ENCODE measurements at regions not wholly inside any gene's neighbourhood (a gene's known extent, or its start where the extent isn't known, plus 50 kb on each side); places are given as distances from the start of the nearest gene placed in this dataset.
"Not testable (repeated sequence)": the region's sequence is repeated elsewhere in the genome, so short reads cannot be mapped to it uniquely, and the experiment has no call there.

GRCh38 chr2:153534590-153534989, 56.0 kb upstream of the RPRM start:
- not testable (repeated sequence) for TF ChIP-seq CTCF (CRISPR knock-in tag; IDR thresholded peaks at IDR 0.05); ARNTL (CRISPR knock-in tag; IDR thresholded peaks at IDR 0.05); FOXP1 (IDR thresholded peaks at IDR 0.05); FOXP1 (CRISPR knock-in tag; IDR thresholded peaks at IDR 0.05); ZNF784 (CRISPR knock-in tag; IDR thresholded peaks at IDR 0.05; ENCODE audit: borderline replicate concordance); RFX5 (IDR thresholded peaks at IDR 0.05; ENCODE audit: low read depth, low read length); SMAD1 (CRISPR knock-in tag; IDR thresholded peaks at IDR 0.05; ENCODE audit: borderline replicate concordance, low read depth); SAFB2 (CRISPR knock-in tag; IDR thresholded peaks at IDR 0.05; ENCODE audit: borderline replicate concordance, low read depth); YY1 (IDR thresholded peaks at IDR 0.05; ENCODE audit: insufficient read depth, insufficient replicate concordance, low read depth, low read length); PRPF4 (IDR thresholded peaks at IDR 0.05; ENCODE audit: low read depth, low read length, poor library complexity, severe bottlenecking); TCF7 (IDR thresholded peaks at IDR 0.05; ENCODE audit: low read depth); ZNF18 (CRISPR knock-in tag; IDR thresholded peaks at IDR 0.05; ENCODE audit: insufficient replicate concordance); SIN3A (IDR thresholded peaks at IDR 0.05; ENCODE audit: borderline replicate concordance, low read depth, low read length); TBL1XR1 (IDR thresholded peaks at IDR 0.05; ENCODE audit: borderline replicate concordance, low read length, partially characterized antibody)
